CD8-positive, alpha-beta memory T cell (primary cell): ENCODE measurements at regions not wholly inside any gene's neighbourhood (a gene's known extent, or its start where the extent isn't known, plus 50 kb on each side); places are given as distances from the start of the nearest gene placed in this dataset.

ENCODE experiments used
- CTCF ChIA-PET: fragments of 350-600 bp; sonication (Branson Sonifier 250); formaldehyde crosslinking; loops from one replicate; lab custom pipeline; 2021; ENCODE audit warnings: antibody characterized with exemption; lab: Charles Lee
- POLR2A ChIA-PET: fragments of 350-600 bp; sonication (Branson Sonifier 250); formaldehyde crosslinking; loops from one replicate; lab custom pipeline; 2021; ENCODE audit warnings: antibody characterized with exemption; lab: Charles Lee
- DNase-seq, 5 donors: peaks; one replicate each; pipeline versions ENCODE4 v3.0.0 to v3.0.0-alpha.2; 2020 to 2022; ENCODE audit warnings: mixed read lengths in 1 of 5
- H3K27ac ChIP-seq: one replicate; pipeline ENCODE4 v1.7.0; 2013; ENCODE audit warnings: low read depth, mild to moderate bottlenecking, low read length, moderate library complexity
- H3K27me3 ChIP-seq: 2 replicates; pipeline ENCODE4 v1.7.0; 2013; ENCODE audit warnings: low read length, mild to moderate bottlenecking; ENCODE audit not compliant: insufficient read depth, poor library complexity, severe bottlenecking
- H3K36me3 ChIP-seq: 2 replicates; pipeline ENCODE4 v1.7.0; 2013; ENCODE audit warnings: mild to moderate bottlenecking, low read length, moderate library complexity; ENCODE audit not compliant: insufficient read depth
- H3K4me1 ChIP-seq: 2 replicates; pipeline ENCODE4 v1.7.0; 2013; ENCODE audit warnings: mild to moderate bottlenecking, low read length, moderate library complexity; ENCODE audit not compliant: insufficient read depth
- H3K4me3 ChIP-seq: 2 replicates; pipeline ENCODE4 v1.7.0; 2013; ENCODE audit warnings: mild to moderate bottlenecking, low read length
- H3K9me3 ChIP-seq: 2 replicates; pipeline ENCODE4 v1.7.0; 2013; ENCODE audit warnings: mild to moderate bottlenecking, low read length
- H3K27ac Mint-ChIP-seq, 8 donors: one replicate each; pipeline ENCODE4 v1.8.0; 2020 to 2021; ENCODE audit warnings: mixed read lengths in 8 of 8, mild to moderate bottlenecking in 6 of 8, inconsistent platforms in 3 of 8, moderate library complexity in 3 of 8
- H3K27me3 Mint-ChIP-seq, 2 donors: one replicate each; pipeline ENCODE4 v1.8.0; 2020 to 2021; ENCODE audit warnings: mixed read lengths in 2 of 2, mild to moderate bottlenecking in 1 of 2, moderate library complexity in 1 of 2
- H3K36me3 Mint-ChIP-seq, 3 donors: one replicate each; pipeline ENCODE4 v1.8.0; 2020 to 2021; ENCODE audit warnings: mixed read lengths in 3 of 3, inconsistent platforms in 1 of 3, mild to moderate bottlenecking in 1 of 3
- H3K4me1 Mint-ChIP-seq, 3 donors: one replicate each; pipeline ENCODE4 v1.8.0; 2020 to 2021; ENCODE audit warnings: mixed read lengths in 3 of 3, inconsistent platforms in 1 of 3, mild to moderate bottlenecking in 1 of 3
- H3K4me3 Mint-ChIP-seq, 7 donors: one replicate each; pipeline ENCODE4 v1.8.0; 2020 to 2021; ENCODE audit warnings: mixed read lengths in 7 of 7, mild to moderate bottlenecking in 6 of 7, moderate library complexity in 4 of 7, inconsistent platforms in 2 of 7
- H3K9me3 Mint-ChIP-seq, 5 donors: one replicate each; pipeline ENCODE4 v1.8.0; 2020 to 2022; ENCODE audit warnings: mixed read lengths in 5 of 5, mild to moderate bottlenecking in 3 of 5, moderate library complexity in 2 of 5, inconsistent platforms in 1 of 5

DNA sequence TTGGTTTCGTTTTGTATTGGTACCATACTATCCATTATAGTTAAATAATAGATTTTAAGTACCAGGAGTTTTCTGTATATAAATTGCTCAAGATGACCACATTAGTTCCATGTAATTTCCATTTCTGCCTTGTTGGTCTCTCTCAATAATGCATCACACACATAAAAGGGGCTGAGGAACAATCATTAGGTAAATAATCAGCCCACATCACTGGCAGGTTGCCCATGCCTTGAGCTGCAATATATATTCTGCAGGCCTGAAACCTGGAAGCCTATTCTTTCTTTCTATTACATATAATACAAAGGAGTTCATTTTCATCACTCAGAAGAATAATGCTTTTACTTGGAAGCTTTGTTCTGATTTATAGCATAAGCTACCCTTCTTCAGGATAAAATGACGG is 616.1 kb upstream of the PKDCC start:
- Mint-ChIP-seq H3K4me1 (no peaks in the 10 kb centered on the region), H3K27me3 (no peaks in the 10 kb centered on the region), H3K4me3 (no peak overlapping the region), H3K27ac (no peak overlapping the region), H3K36me3 (no peaks in the 10 kb centered on the region), H3K9me3 (peaks cover 0 to 4% (median 2%) of the 10 kb centered on the region in 5 donors)
- H3K4me3 ChIP-seq = no peak overlapping the region
- no peaks in the 10 kb centered on the region for H3K9me3 ChIP-seq
- H3K27me3 ChIP-seq = no peaks in the 10 kb centered on the region
- no peaks in the 10 kb centered on the region for H3K4me1 ChIP-seq
- no peaks in the 10 kb centered on the region for H3K36me3 ChIP-seq
- ChIA-PET POLR2A (no interaction called here), CTCF (no interaction called here)
- no peak for DNase-seq
- no peak overlapping the region for H3K27ac ChIP-seq

DNA sequence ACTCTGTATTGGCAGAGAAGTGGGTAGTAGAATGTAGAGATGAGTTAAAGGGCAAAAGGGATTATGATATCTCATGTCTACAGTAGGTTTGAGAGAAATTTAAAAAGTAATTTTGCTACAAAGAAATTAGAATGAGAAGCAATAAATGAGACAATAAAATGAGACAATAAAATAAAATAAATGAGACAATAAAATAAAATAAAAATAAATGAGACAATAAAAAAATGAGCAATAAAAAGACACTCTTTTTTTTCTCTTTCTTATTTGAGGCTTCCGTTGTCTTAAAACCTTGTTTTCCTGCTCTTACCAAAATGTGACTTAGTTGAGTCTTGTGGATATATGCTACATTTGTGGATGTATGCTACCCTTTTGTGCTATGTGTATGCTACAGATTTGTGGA is 615.4 kb upstream of the PKDCC start:
- H3K27me3 ChIP-seq = no peaks in the 10 kb centered on the region
- no peak overlapping the region for H3K4me3 ChIP-seq
- H3K4me3 Mint-ChIP-seq = no peak overlapping the region
- POLR2A ChIA-PET = no interaction called here
- H3K36me3 ChIP-seq = no peaks in the 10 kb centered on the region
- no peaks in the 10 kb centered on the region for H3K4me1 Mint-ChIP-seq
- no peaks in the 10 kb centered on the region for H3K4me1 ChIP-seq
- H3K27ac ChIP-seq = no peak overlapping the region
- H3K27ac Mint-ChIP-seq = no peak overlapping the region
- no peaks in the 10 kb centered on the region for H3K9me3 ChIP-seq
- no peak for DNase-seq
- H3K9me3 Mint-ChIP-seq = peaks cover 0 to 4% (median 2%) of the 10 kb centered on the region in 5 donors
- H3K36me3 Mint-ChIP-seq = no peaks in the 10 kb centered on the region
- CTCF ChIA-PET = no interaction called here
- no peaks in the 10 kb centered on the region for H3K27me3 Mint-ChIP-seq

DNA sequence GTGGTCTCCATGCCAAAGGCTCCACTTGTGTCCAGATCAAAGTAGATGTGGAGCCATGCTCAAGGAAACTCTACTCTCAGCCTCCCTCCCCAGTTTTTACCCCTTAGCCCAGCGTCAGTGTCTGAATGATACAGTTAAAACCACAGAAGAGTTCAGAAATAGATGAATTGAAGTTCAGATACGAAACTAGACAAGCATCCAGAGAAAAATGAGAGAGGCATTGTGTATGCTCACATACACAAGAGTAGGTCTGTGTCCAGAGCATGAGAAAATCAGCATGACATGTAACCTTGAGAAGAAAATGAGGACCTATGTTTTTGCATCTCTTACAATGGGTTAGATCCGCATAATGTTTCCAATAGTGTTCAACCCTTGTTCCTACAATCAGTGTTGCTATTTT is 612.8 kb upstream of the PKDCC start:
- CTCF ChIA-PET = no interaction called here

DNA sequence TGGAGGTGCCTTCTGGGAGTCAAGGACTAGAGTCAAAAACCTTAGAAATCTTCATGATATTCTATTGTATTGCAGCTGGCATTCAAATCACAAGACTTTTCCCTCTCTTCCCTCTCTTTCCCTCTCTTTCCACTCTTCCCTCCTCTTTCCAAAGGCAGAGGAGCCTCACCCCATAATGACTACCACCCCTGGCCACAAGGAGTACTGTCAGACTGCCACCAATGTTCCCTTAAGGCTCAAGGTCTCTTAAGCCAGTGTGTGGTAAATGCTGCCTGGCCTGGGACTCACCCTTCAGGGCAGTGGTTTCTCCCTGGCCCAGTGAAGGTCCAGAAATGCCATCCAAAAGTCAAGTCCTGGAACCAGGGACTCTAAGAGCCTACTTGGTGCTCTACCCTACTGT is 605.9 kb upstream of the PKDCC start:
- ChIA-PET POLR2A (no interaction called here), CTCF (no interaction called here)
- H3K9me3 Mint-ChIP-seq = peaks cover 0 to 4% (median 0%) of the 10 kb centered on the region in 5 donors
- H3K4me3 Mint-ChIP-seq = no peak overlapping the region
- peaks cover 0 to 1% of the 10 kb centered on the region in 2 donors for H3K27me3 Mint-ChIP-seq
- Histone ChIP-seq H3K36me3 (no peaks in the 10 kb centered on the region), H3K27ac (no peak overlapping the region), H3K4me1 (no peaks in the 10 kb centered on the region), H3K27me3 (no peaks in the 10 kb centered on the region), H3K4me3 (no peak overlapping the region), H3K9me3 (no peaks in the 10 kb centered on the region)
- DNase-seq = no peak
- no peaks in the 10 kb centered on the region for H3K36me3 Mint-ChIP-seq
- no peak overlapping the region for H3K27ac Mint-ChIP-seq
- no peaks in the 10 kb centered on the region for H3K4me1 Mint-ChIP-seq

More for the DNA sequence above, 612.8 kb upstream of the PKDCC start:
- Histone ChIP-seq H3K4me3 (no peak overlapping the region), H3K9me3 (no peaks in the 10 kb centered on the region), H3K27ac (no peak overlapping the region), H3K4me1 (no peaks in the 10 kb centered on the region), H3K27me3 (no peaks in the 10 kb centered on the region), H3K36me3 (no peaks in the 10 kb centered on the region)
- Mint-ChIP-seq H3K36me3 (no peaks in the 10 kb centered on the region), H3K4me3 (no peak overlapping the region), H3K4me1 (no peaks in the 10 kb centered on the region), H3K27me3 (no peaks in the 10 kb centered on the region), H3K9me3 (peaks cover 0 to 4% (median 2%) of the 10 kb centered on the region in 5 donors), H3K27ac (no peak overlapping the region)
- no peak for DNase-seq
- POLR2A ChIA-PET = no interaction called here

DNA sequence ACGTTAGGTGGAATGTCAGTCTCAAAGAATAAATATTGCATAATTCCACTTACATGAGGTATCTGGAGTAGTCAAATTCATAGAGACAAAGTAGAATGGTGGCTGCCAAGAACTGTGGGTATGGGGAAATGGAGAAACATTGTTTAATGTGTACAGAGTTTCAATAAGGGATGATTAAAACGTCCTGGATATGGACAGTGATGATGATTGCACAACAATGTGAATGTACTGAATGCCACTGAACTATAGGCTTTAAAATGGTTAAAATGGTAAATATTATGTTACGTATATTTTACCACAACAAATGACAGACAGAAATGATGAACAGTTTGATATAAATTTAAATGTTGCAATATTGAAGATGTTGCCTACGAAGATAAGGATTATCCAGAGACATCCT is 602.0 kb upstream of the PKDCC start:
- no peak overlapping the region for H3K27ac Mint-ChIP-seq
- H3K4me1 ChIP-seq = no peaks in the 10 kb centered on the region
- H3K27me3 Mint-ChIP-seq = peaks cover 0 to 1% of the 10 kb centered on the region in 2 donors
- H3K9me3 ChIP-seq = no peaks in the 10 kb centered on the region
- H3K27ac ChIP-seq = no peak overlapping the region
- DNase-seq = no peak
- H3K36me3 ChIP-seq = no peaks in the 10 kb centered on the region
- no peak overlapping the region for H3K4me3 ChIP-seq
- H3K9me3 Mint-ChIP-seq = peaks cover 0 to 14% (median 0%) of the 10 kb centered on the region in 5 donors
- H3K4me3 Mint-ChIP-seq = no peak overlapping the region
- H3K27me3 ChIP-seq = no peaks in the 10 kb centered on the region
- ChIA-PET POLR2A (no interaction called here), CTCF (no interaction called here)
- H3K4me1 Mint-ChIP-seq = no peaks in the 10 kb centered on the region
- no peaks in the 10 kb centered on the region for H3K36me3 Mint-ChIP-seq

DNA sequence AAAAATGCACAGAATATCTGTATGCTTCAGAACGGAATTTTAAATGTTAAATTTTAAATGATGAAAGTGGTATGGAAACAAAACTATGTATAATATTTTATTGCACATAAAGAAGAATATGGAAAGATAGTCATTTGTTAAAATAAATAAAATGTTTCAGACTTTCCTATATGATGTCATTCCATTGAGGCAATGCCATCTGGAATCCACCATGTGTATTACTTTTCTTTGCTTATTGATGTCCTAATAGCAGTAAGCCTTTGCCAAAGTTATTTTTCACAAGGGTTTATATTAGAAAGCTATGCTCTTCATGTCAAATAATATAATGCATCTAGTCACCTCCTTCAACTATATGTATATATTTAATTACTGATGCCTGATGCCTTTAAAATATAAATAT is 601.6 kb upstream of the PKDCC start:
- Histone ChIP-seq H3K4me1 (no peaks in the 10 kb centered on the region), H3K27me3 (no peaks in the 10 kb centered on the region), H3K27ac (no peak overlapping the region), H3K4me3 (no peak overlapping the region), H3K36me3 (no peaks in the 10 kb centered on the region), H3K9me3 (no peaks in the 10 kb centered on the region)
- ChIA-PET POLR2A (no interaction called here), CTCF (no interaction called here)
- no peaks in the 10 kb centered on the region for H3K36me3 Mint-ChIP-seq
- H3K27ac Mint-ChIP-seq = no peak overlapping the region
- H3K27me3 Mint-ChIP-seq = peaks cover 0 to 1% of the 10 kb centered on the region in 2 donors
- H3K9me3 Mint-ChIP-seq = peaks cover 0 to 14% (median 0%) of the 10 kb centered on the region in 5 donors
- no peaks in the 10 kb centered on the region for H3K4me1 Mint-ChIP-seq
- no peak overlapping the region for H3K4me3 Mint-ChIP-seq
- DNase-seq = no peak

DNA sequence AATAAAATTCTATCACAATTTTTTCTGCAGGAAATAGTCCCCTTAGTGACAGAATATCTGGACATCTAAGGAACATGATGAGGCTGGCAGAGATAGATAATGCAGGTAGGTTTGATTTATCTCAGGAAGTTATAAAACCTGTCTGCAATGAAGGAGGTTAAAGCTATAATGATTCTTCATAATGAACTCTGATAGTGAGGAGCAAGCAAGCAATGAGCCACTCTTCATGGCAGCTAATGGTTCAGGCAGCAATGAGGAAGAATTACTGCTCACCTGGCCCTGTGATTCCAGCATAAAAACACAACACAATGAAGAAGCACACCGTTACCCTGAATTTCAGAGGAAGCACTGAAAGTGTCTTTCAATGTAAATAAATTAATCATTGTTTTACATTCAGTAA is 599.6 kb upstream of the PKDCC start:
- Mint-ChIP-seq H3K27me3 (no peaks in the 10 kb centered on the region), H3K27ac (no peak overlapping the region), H3K4me1 (no peaks in the 10 kb centered on the region), H3K9me3 (peaks cover 0 to 18% (median 0%) of the 10 kb centered on the region in 5 donors), H3K36me3 (no peaks in the 10 kb centered on the region), H3K4me3 (no peak overlapping the region)
- Histone ChIP-seq H3K27me3 (no peaks in the 10 kb centered on the region), H3K4me3 (no peak overlapping the region), H3K27ac (no peak overlapping the region), H3K4me1 (no peaks in the 10 kb centered on the region), H3K9me3 (no peaks in the 10 kb centered on the region), H3K36me3 (no peaks in the 10 kb centered on the region)
- DNase-seq = no peak
- ChIA-PET POLR2A (no interaction called here), CTCF (no interaction called here)

DNA sequence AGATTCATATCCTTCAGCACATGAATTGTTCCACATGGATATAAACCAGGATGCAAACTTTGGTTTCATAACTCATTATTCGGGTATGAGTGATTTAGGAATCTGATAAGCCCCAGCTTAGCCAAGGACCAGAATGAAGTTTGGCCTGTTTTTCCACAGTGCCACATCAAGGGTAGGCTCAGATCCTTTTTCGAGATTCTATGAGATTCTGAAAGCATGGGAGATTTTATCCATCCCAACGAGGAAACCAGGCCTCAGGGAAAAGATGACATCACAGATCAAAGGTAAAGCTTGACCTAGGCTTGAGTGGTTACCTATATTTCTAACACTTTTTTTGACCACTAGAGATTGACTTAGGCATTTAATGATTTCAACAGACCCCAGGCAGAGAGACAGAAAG is 590.8 kb upstream of the PKDCC start:
- H3K27me3 Mint-ChIP-seq = peaks cover 0 to 4% of the 10 kb centered on the region in 2 donors
- Histone ChIP-seq H3K4me3 (no peak overlapping the region), H3K4me1 (no peaks in the 10 kb centered on the region), H3K9me3 (no peaks in the 10 kb centered on the region), H3K27me3 (no peaks in the 10 kb centered on the region), H3K36me3 (no peaks in the 10 kb centered on the region), H3K27ac (no peak overlapping the region)
- no peaks in the 10 kb centered on the region for H3K36me3 Mint-ChIP-seq
- no peak overlapping the region for H3K27ac Mint-ChIP-seq
- DNase-seq = no peak
- peaks cover 0 to 3% (median 0%) of the 10 kb centered on the region in 5 donors for H3K9me3 Mint-ChIP-seq
- no peak overlapping the region for H3K4me3 Mint-ChIP-seq
- ChIA-PET CTCF (no interaction called here), POLR2A (no interaction called here)
- H3K4me1 Mint-ChIP-seq = peaks cover 0 to 4% (median 2%) of the 10 kb centered on the region in 3 donors

DNA sequence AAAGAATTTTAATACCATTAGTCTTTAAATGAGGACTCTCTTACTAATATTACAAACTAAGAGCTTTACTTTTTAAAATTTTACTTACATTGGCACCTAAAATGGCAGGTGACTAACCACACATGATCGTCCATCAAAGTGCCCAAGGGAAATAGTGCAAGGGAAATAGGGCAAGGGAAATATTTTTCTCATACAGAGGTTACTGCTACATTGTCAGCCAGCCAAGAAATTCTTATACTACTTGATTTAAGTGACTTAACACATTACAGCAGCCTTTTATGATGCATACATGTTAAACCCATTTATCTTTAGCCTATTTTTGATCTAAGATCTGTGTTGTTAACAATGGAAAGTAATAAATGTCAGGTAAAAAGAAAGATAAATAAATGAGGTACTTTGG is 587.2 kb upstream of the PKDCC start:
- POLR2A ChIA-PET = no interaction called here

More for the DNA sequence above, 587.2 kb upstream of the PKDCC start:
- H3K9me3 Mint-ChIP-seq = no peaks in the 10 kb centered on the region
- no peak overlapping the region for H3K4me3 Mint-ChIP-seq
- Histone ChIP-seq H3K27ac (no peak overlapping the region), H3K27me3 (no peaks in the 10 kb centered on the region), H3K9me3 (no peaks in the 10 kb centered on the region), H3K4me1 (no peaks in the 10 kb centered on the region), H3K36me3 (no peaks in the 10 kb centered on the region), H3K4me3 (no peak overlapping the region)
- no peak for DNase-seq
- no peaks in the 10 kb centered on the region for H3K36me3 Mint-ChIP-seq
- H3K27ac Mint-ChIP-seq = no peak overlapping the region
- CTCF ChIA-PET = no interaction called here
- H3K27me3 Mint-ChIP-seq = peaks cover 0 to 4% of the 10 kb centered on the region in 2 donors
- peaks cover 0 to 3% (median 2%) of the 10 kb centered on the region in 3 donors for H3K4me1 Mint-ChIP-seq
